RKO (cell line): ENCODE measurements at regions not wholly inside any gene's neighbourhood (a gene's known extent, or its start where the extent isn't known, plus 50 kb on each side); places are given as distances from the start of the nearest gene placed in this dataset.
A peak's percentile ranks its signal among the peaks of the same experiment; 100 is the strongest.

Source experiments
- DNase-seq: peaks from one replicate; pipeline ENCODE4 v3.0.0-alpha.2; 2016; ENCODE audit warnings: low spot score

- no peak for DNase-seq
Observed at GRCh38 chr4:100804576-100805360, 286.9 kb upstream of the EMCN start.

GRCh38 chr4:100803751-100804150 lies 285.9 kb upstream of the EMCN start:
- no peak for DNase-seq

- no peak for DNase-seq
Observed at GRCh38 chr4:100799761-100800539, 282.1 kb upstream of the EMCN start.

- no peak for DNase-seq
Observed at GRCh38 chr4:100797791-100798190, 280.0 kb upstream of the EMCN start.

- no peak for DNase-seq
Observed at GRCh38 chr4:100797356-100797755, 279.5 kb upstream of the EMCN start.

- DNase-seq = no peak
Observed at GRCh38 chr4:100796332-100796731, 278.5 kb upstream of the EMCN start.

- no peak for DNase-seq
Observed at GRCh38 chr4:100795581-100795980, 277.8 kb upstream of the EMCN start.

GRCh38 chr4:100790836-100791615 lies 273.2 kb upstream of the EMCN start:
- no peak for DNase-seq

- DNase-seq = no peak
Observed at GRCh38 chr4:100789991-100790390, 272.2 kb upstream of the EMCN start.

- DNase-seq = no peak
Observed at GRCh38 chr4:100786481-100786880, 268.7 kb upstream of the EMCN start.

GRCh38 chr4:100782356-100782755 lies 264.5 kb upstream of the EMCN start:
- DNase-seq = no peak

- DNase-seq = no peak
Observed at GRCh38 chr4:100781435-100781834, 263.6 kb upstream of the EMCN start.

- DNase-seq = no peak
Observed at GRCh38 chr4:100780126-100780525, 262.3 kb upstream of the EMCN start.

GRCh38 chr4:100778431-100778830 lies 260.6 kb upstream of the EMCN start:
- DNase-seq = no peak

GRCh38 chr4:100762738-100763137 lies 244.9 kb upstream of the EMCN start:
- no peak for DNase-seq

GRCh38 chr4:100754751-100755150 lies 236.9 kb upstream of the EMCN start:
- no peak for DNase-seq

GRCh38 chr4:100746141-100746739 lies 228.4 kb upstream of the EMCN start:
- no peak for DNase-seq

GRCh38 chr4:100742045-100742444 lies 224.2 kb upstream of the EMCN start:
- peak; percentile 79 for DNase-seq

- DNase-seq = no peak
Observed at GRCh38 chr4:100739426-100739825, 221.6 kb upstream of the EMCN start.

GRCh38 chr4:100738196-100739165 lies 220.7 kb upstream of the EMCN start:
- peak; percentile 8 for DNase-seq
